AG04449 (cell line): ENCODE measurements at regions not wholly inside any gene's neighbourhood (a gene's known extent, or its start where the extent isn't known, plus 50 kb on each side); places are given as distances from the start of the nearest gene placed in this dataset.
A peak's percentile ranks its signal among the peaks of the same experiment; 100 is the strongest.
"Not testable (repeated sequence)": the region's sequence is repeated elsewhere in the genome, so short reads cannot be mapped to it uniquely, and the experiment has no call there.

Experiments used
- CTCF ChIA-PET: fragments of 350-600 bp; formaldehyde crosslinking; extraction: SDS; loops from one replicate; lab custom pipeline; 2021; ENCODE audit warnings: antibody characterized with exemption; lab: Yijun Ruan, JAX
- POLR2A ChIA-PET: fragments of 400-600, 350-600 bp; formaldehyde crosslinking; extraction: SDS; loops from one replicate; lab custom pipeline; 2020; ENCODE audit warnings: antibody characterized with exemption, inconsistent platforms; lab: Yijun Ruan, JAX
- DNase-seq: peaks from one replicate; pipeline ENCODE4 v3.0.0-alpha.2; 2010; ENCODE audit warnings: low read depth, low spot score
- H3K4me3 ChIP-seq: 2 replicates; pipeline ENCODE4 v1.5.1; 2011; ENCODE audit warnings: low read depth, mild to moderate bottlenecking, control low read depth, low read length
- CTCF ChIP-seq: IDR thresholded peaks from one replicate; pipeline ENCODE4 v1.5.1; 2011; ENCODE audit warnings: mild to moderate bottlenecking, moderate library complexity, low read length, control low read depth, inconsistent platforms; ENCODE audit not compliant: insufficient read depth; ENCODE audit errors: missing control alignments

GRCh38 chr15:70235347-70235746 is 137.6 kb upstream of the TLE3 start:
- POLR2A ChIA-PET = interaction anchor here (0.5 to 1.4 kb wide), 2 partner anchors 136 to 157 kb away, joined by 3 to 9 read pairs; no protein-coding TSS in a partner anchor
- H3K4me3 ChIP-seq = no peak overlapping the region
- CTCF ChIA-PET = interaction anchor here (0.7 kb wide), 1 partner anchor 760 kb away, joined by 3 read pairs; no protein-coding TSS in a partner anchor
- no peak for TF ChIP-seq CTCF
- no peak for DNase-seq

- CTCF ChIA-PET = interaction anchor here (0.6 to 1.3 kb wide), 2 partner anchors 9 to 13 kb away, joined by 3 to 4 read pairs; no protein-coding TSS in a partner anchor
- POLR2A ChIA-PET = interaction anchor here (0.9 to 1.4 kb wide), 2 partner anchors 26 to 135 kb away, joined by 3 to 9 read pairs; no protein-coding TSS in a partner anchor
- peak; percentile 61 for DNase-seq
- no peak overlapping the region; the same call in 1 of the 2 replicates for H3K4me3 ChIP-seq
- TF ChIP-seq CTCF = no peak
Observed at GRCh38 chr15:70234256-70234905, 136.7 kb upstream of the TLE3 start.

- CTCF ChIA-PET = no interaction called here
- no peak overlapping the region for H3K4me3 ChIP-seq
- POLR2A ChIA-PET = no interaction called here
- DNase-seq = no peak
- no peak for TF ChIP-seq CTCF
Observed at GRCh38 chr15:70231484-70231883, 133.8 kb upstream of the TLE3 start.

GRCh38 chr15:70227918-70228317 is 130.2 kb upstream of the TLE3 start:
- CTCF ChIA-PET, POLR2A ChIA-PET, H3K4me3 ChIP-seq, DNase-seq: not testable (repeated sequence)

- no peak for TF ChIP-seq CTCF
- ChIA-PET CTCF (no interaction called here), POLR2A (no interaction called here)
- DNase-seq = no peak
- no peak overlapping the region for H3K4me3 ChIP-seq
Observed at GRCh38 chr15:70227147-70227546, 129.4 kb upstream of the TLE3 start.

- ChIA-PET CTCF (no interaction called here), POLR2A (no interaction called here)
- no peak for TF ChIP-seq CTCF
- DNase-seq = no peak
- H3K4me3 ChIP-seq = no peak overlapping the region
Observed at GRCh38 chr15:70226337-70226980, 128.7 kb upstream of the TLE3 start.
